SK-N-MC (cell line): ENCODE measurements at regions not wholly inside any gene's neighbourhood (a gene's known extent, or its start where the extent isn't known, plus 50 kb on each side); places are given as distances from the start of the nearest gene placed in this dataset.

Experiments used
- EZH2 ChIP-seq: fragments of 200-600 bp; sonication (generic); IDR thresholded peaks from one replicate; pipeline ENCODE4 v1.6.1; 2017; ENCODE audit warnings: antibody characterized with exemption
- POLR2AphosphoS5 ChIP-seq: IDR thresholded peaks from 2 replicates; pipeline ENCODE4 v1.6.1; 2012; ENCODE audit warnings: mild to moderate bottlenecking, low read depth, low read length, borderline replicate concordance

GRCh38 chr3:99541181-99541580 lies 97.2 kb upstream of the COL8A1 start:
- TF ChIP-seq POLR2AphosphoS5 (no peak), EZH2 (no peak)
